GM23338 (cell line): ENCODE measurements at regions not wholly inside any gene's neighbourhood (a gene's known extent, or its start where the extent isn't known, plus 50 kb on each side); places are given as distances from the start of the nearest gene placed in this dataset.

Experiments used
- CREB1 ChIP-seq: fragments of 250-450 bp; sonication (Bioruptor Pico); IDR thresholded peaks from 2 replicates; pipeline ENCODE4 v1.5.0; 2020; ENCODE audit warnings: low read depth, mild to moderate bottlenecking, moderate library complexity
- CTCF ChIP-seq, 2 experiments: fragments of 200-600 bp in 1 of 2; sonication (generic) in 1 of 2; conservative IDR thresholded peaks; 2 replicates each; pipeline versions ENCODE4 v1.5.1 to v1.6.1; 2016 to 2017; ENCODE audit warnings: antibody characterized with exemption in 2 of 2, low read depth in 2 of 2, mild to moderate bottlenecking in 2 of 2, moderate library complexity in 1 of 2
- ETS1 ChIP-seq: IDR thresholded peaks from 2 replicates; pipeline ENCODE4 v1.6.1; 2016; ENCODE audit warnings: antibody characterized with exemption
- EZH2 ChIP-seq: fragments of 200-600 bp; sonication (generic); IDR thresholded peaks from one replicate; pipeline ENCODE4 v1.8.0; 2017; ENCODE audit warnings: antibody characterized with exemption, mild to moderate bottlenecking, low read depth; ENCODE audit not compliant: unreplicated experiment
- EZH2phosphoT487 ChIP-seq: fragments of 200-600 bp; sonication (generic); IDR thresholded peaks from one replicate; pipeline ENCODE4 v1.8.1; 2018; ENCODE audit warnings: antibody characterized with exemption; ENCODE audit not compliant: unreplicated experiment
- JUNB ChIP-seq: IDR thresholded peaks from one replicate; pipeline ENCODE4 v1.6.1; 2016; ENCODE audit warnings: antibody characterized with exemption; ENCODE audit not compliant: unreplicated experiment
- NANOG ChIP-seq: IDR thresholded peaks from 2 replicates; pipeline ENCODE4 v1.6.1; 2016; ENCODE audit warnings: antibody characterized with exemption, borderline replicate concordance
- POLR2AphosphoS5 ChIP-seq: IDR thresholded peaks from 2 replicates; pipeline ENCODE4 v1.6.1; 2016; ENCODE audit warnings: antibody characterized with exemption, low read depth
- REST ChIP-seq: IDR thresholded peaks from one replicate; pipeline ENCODE4 v1.6.1; 2018; ENCODE audit warnings: antibody characterized with exemption; ENCODE audit not compliant: unreplicated experiment

GRCh38 chr5:148937239-148937638 is 110.8 kb downstream of the ADRB2 start:
- TF ChIP-seq CTCF (conservative IDR thresholded peaks at IDR 0.05; ENCODE audit: low read depth in 2 of 2), result no peak
- TF ChIP-seq REST, result no peak
- no peak for TF ChIP-seq JUNB
- TF ChIP-seq POLR2AphosphoS5, result no peak
- TF ChIP-seq EZH2, result no peak
- TF ChIP-seq ETS1, result no peak
- no peak for TF ChIP-seq NANOG
- no peak for TF ChIP-seq EZH2phosphoT487
- no peak for TF ChIP-seq CREB1 (CRISPR knock-in tag)
